ENCODE measurements at regions not wholly inside any gene's neighbourhood (a gene's known extent, or its start where the extent isn't known, plus 50 kb on each side); places are given as distances from the start of the nearest gene placed in this dataset.

DNA sequence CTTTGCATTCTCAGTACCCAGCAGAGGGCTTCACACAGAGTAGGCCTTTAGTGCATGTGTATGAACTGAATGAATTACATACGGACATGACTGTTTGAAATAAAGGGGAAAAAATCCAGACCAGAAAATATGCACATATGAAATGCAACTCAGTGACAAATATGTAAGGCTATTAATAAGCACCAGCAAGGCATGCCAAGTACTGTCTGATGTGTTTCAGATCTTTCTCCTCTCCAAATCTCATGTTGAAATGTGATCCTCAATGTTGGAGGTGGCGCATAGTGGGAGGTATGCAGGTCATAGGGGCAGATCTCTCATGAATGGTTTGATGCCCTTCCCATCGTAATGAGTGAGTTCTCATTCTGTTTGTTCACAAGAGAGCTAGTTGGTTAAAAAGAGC lies 87.3 kb upstream of the TOMM7 start:
- no peak for ATAC-seq

DNA sequence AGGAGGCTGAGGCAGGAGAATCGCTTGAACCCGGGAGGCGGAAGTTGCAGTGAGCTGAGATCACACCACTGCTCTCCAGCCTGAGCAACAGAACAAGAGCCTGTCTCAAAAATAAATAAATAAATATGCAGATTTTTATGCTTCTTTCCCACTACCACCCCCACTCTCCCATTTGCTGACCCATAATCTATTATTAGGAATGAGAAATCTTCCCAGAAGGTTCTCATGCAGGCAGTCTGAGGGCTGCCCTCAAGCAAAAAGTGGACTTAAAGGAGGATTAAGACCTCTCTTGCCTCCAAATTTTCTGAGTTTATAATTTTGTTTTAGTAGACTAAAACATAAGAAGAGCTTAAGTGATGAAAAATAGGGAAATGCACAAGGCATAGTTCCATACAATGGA lies 85.2 kb upstream of the TOMM7 start:
- ATAC-seq, result no peak

DNA sequence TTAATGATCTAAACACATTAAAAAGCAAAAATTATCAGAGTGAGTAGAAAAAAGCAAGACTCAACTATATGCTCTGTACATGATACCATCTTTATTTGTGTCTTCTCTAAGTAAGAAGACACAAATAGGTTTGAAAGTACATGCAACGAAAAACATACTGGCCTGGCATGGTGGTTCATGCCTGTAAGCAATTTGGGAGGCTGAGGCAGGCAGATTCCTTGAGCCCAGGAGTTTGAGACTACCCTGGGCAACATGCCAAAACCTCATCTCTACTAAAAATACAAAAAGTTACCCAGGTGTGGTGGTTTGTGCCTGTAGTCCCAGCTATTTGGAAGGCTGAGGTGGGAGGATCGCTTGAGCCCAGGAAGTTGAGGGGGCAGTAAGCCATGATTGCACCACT lies 78.1 kb upstream of the TOMM7 start:
- no peak for ATAC-seq

DNA sequence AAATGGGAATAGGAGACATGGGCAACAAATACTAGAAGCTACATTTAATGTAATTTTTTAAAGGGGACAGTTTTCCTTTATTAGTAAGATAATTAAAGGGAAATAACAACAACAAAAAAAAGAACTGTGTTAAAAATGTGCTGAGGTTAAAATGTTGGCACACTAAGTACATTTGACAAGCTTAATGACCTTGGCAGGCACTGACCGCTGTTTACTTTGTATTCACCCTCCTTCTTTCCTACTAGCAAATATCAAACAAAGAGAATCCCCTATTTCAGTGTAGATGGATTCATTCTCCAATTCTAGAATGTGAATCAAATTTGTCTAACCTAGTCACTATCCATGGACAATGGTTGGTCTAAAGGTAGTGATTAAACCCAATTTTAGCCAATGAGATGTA lies 77.5 kb upstream of the TOMM7 start:
- no peak for ATAC-seq

DNA sequence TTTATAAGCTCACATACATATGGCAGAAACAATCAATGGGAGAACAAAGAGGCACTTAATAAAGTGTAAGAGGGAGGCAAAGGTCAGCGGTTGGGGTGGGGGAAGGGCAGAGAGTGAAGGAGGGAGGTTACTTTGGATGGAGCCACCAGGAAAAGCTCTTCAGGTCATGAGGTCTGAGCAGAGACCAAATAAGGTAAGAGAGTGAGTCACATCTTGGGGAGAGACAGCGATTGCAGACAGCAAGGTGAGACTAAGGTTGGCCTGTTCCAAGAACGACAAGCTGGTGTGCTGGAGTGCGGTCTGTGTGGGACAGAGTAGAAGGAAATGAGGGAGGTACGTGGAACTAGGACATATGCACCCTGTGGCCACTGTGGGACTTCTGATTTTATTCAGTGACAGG lies 74.3 kb upstream of the TOMM7 start:
- ATAC-seq, result no peak

DNA sequence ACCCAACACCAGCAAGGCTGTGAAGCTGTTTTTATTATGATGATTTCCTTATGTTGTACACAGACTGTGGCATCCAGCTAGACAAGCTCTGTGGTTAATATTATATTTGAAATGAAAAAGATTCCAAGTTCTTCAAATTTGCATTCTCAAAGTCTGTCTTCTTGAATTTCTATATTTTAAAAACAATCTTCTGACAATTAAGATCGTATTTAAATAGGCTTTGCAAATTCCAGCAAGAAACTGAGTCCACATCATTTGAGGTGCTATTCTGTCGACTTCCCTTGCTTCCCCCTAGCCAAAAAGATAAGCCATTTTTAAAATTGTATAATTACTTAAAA lies 73.1 kb upstream of the TOMM7 start:
- no peak for ATAC-seq

DNA sequence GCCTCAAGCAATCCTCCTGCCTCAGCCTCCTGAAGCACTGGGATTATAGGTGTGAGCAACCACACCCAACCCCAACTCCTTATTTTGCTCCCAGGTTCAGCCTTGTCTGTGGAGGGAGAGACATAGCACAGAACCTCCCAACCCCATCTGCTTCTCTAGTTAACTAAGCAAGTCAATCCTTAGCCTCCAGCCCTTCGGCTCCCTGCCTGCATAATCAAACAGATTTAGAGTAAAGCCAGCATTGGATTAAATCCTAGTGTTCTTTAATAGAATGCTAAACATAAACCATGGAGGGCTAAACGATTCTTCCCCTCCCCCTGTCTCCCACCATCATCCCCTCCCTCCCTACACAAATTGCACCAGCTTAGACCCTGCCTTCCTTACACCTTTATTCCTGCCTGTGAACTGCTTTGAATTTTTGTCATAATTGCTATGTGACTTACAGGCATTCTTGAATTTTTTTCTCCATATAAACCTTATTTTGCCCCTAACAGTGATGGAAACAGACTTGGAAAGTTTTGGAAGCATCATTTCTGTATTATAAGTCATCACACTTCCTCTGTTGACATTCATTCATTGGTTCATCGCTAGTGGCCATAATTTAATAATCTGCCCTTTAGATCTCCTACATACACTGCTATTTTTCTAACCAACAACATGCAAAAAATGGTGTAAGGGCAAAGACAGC lies 72.6 kb upstream of the TOMM7 start:
- no peak for ATAC-seq

DNA sequence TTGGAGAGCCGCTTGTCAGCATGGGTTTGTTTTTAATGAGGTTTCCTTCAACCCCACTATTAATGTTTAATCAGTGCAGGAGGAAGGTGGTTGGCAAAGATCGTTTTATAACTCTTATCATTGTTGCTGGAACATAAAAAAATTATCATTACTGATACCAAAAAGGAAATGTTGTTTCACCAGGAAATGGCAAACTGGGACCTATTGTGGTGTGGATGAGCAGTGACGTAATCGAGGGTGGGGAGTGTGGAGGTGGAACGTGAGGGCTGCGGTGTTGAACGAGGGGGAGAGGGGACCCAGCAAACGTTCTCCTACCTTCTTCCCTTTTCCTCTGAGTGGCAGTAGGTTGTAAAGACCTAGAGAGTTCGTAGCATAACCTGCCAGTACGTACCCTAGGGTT lies 71.9 kb upstream of the TOMM7 start:
- ATAC-seq, result no peak

DNA sequence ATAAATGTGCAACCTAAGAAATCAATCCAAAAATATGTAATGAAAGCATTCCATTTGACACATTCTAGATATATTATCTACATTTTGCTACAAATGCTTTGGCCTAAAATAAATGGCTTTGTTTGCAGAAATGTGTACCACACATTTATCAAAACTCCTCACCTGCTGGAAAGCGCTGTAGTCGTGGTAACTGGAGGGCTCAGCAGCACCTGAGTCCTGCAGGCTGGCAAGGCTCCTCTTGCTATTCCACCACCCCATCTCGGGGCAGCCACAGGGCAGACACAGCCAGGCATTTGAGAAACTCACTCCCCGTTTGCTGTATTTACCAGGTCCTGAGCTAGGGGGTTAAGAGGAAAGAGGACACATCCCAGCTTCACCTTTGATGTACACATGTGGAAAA lies 68.1 kb upstream of the TOMM7 start:
- ATAC-seq, result no peak

DNA sequence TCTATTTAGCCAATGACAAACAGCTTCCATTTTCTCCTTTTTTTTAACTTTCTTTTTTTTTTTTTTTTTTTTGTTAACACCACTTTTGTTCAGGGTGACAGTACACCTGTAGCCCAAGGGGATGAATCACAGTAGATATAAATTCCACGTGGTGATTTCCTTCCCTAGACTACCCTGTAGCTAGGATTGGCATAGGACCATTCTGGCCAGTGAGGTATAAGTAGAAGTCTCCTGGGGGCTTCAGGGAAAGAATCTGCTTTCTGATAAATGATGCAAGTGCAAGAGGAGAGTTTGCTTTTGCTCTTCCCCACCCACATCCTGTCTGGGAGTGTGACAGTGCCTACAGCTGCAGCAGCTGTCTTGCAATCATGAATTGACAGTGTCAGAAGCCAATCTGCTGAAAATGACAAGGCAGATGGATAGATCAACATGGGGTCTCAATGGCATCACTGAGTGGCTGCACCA lies 63.2 kb upstream of the TOMM7 start:
- ATAC-seq, result peak; percentile 75 to 76

DNA sequence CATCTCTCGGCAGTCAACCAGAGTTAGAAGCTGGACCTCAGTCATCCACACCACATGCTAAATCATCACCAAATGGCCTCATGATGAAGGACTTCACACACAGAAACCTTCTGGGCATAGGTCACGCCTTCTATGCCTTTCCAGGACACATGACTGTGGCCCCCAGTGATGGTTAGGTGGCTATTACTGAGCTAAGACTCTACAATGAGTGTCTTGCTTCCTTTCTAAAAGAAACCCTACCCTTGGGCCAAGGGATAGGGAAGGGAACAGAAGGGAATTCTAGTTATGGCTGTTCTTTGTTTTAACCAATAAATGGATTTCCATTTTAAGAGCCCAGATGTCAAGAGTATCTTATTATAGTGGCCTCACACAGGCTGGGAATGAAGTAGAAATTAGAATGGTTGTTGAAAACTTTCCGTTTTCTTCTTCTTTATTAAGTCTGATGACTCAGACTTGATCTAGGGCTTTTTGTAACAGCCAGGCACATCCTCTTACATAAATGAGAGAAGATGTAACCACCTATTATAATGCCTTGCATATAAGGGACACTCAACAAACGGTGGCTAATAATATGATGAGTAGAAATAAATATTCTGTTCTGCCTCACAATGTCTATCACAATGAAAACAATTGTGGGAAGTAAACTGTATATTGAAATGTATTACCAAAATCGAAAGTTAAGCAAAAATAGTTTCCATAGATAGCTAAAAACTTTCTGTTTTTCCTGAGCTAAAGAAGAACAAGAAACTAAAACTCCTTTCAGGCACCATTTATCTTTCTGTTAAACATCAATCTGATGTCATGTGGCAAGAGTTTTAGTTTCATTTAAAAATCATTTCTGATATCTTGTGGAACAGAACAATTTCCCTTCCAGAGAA lies 62.5 kb upstream of the TOMM7 start:
- ATAC-seq, result peak; percentile 79 to 81

DNA sequence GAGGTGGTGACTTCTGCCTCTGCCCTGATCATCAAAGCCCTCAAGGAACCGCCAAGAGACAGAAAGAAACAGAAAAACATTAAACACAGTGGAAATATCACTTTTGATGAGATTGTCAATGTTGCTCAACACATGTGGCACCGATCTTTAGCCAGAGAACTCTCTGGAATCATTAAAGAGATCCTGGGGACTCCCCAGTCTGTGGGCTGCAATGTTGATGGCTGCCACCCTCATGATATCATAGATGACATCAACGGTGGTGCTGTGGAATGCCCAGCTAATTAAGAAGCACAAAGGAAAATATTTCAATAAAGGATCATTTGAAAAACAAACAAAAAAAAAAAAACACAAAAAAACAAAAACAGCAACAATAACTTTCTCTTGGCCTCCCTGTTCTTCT lies 59.5 kb upstream of the TOMM7 start:
- no peak for ATAC-seq

DNA sequence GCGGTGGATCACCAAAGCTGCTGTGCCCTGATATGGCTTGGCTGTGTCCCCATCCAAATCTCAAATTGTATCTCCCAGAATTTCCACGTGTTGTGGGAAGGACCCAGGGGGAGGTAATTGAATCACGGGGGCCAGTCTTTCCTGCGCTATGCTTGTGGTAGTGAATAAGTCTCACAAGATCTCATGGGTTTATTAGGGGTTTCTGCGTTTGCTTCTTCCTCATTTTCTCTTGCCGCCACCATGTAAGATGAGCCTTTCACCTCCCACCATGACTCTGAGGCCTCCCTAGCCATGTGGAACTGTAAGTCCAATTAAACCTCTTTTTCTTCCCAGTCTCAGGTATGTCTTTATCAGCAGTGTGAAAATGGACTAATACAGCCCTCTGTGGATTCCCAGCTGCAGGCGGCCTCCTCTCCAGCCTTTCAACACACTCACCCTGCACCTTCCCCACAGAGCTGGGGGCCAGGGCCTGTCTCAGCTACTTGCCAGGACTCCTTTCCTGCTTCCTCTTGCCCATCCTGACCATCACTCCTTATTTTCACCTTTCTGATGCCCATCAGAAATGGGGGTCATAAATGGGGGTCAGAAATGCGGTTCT lies 57.2 kb upstream of the TOMM7 start:
- no peak for ATAC-seq

DNA sequence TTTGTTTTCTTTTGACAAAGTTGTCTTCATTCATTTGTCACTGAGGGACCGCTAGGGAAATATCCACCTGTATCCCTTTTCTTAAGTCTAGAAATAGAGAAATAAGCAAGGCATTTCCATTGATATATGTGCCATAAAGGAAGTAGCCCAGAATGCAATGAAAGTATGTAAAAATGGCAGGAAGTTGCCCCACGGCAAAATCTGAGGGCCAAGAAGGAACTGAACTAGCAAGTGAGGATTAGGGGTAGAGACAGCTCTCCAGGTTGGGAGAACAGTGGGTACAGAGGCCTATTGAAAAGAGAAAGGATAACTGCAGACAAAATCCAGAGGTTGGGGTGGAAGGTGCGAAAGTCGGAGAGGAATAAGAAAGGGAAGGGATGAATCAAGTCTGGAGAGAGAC lies 56.6 kb upstream of the TOMM7 start:
- no peak for ATAC-seq

DNA sequence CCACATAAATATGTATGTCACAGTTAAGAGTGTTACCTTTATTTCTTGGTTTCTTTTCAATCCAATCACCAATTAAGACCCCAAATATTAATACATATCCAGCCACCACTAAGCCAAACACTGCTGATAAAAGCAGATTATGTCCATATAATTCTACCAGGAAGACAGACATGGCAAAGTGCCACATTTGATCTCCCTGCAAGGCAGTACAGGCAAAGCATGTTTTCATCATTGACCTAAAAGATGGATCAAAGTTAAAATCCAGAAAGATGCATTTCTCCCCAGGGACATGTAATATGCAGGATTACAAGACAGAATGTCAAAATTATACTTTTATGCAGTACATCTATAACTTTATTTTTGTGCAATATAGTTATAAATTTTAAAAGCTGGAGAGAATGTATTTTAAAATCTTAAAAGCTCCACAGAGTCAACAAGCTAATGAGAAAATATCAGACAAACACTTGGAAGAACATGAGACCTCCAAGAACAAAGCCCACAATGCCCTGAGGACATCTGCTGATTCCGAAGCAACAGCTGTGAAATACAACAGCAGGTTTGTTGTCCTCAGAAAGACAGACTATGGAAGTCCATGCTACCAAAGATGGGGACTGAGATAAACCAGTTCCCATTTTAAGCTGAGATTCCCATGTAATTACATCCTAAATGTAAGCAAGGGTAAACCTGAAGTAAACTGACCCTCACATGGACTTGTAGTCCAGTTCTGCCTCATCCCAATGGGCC lies 54.5 kb upstream of the TOMM7 start:
- ATAC-seq, result no peak

DNA sequence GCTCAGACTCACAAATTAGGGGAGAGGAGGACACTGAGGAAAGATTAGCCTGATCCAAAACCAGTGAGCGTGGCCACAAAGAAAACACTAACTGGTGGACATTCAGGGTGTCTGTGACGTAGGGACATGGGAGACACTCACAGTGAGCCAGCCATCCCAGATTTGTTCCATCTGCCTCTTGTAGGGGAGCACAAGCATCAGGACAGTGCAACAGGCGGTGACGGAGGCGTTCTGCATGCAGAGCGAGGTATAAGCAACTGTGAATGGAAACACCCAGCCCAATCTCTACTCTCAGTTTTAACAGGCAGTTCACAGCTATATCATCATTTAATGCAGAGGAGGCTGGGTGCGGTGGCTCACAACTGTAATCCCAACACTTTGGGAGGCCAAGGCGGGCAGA lies 52.8 kb upstream of the TOMM7 start:
- no peak for ATAC-seq

DNA sequence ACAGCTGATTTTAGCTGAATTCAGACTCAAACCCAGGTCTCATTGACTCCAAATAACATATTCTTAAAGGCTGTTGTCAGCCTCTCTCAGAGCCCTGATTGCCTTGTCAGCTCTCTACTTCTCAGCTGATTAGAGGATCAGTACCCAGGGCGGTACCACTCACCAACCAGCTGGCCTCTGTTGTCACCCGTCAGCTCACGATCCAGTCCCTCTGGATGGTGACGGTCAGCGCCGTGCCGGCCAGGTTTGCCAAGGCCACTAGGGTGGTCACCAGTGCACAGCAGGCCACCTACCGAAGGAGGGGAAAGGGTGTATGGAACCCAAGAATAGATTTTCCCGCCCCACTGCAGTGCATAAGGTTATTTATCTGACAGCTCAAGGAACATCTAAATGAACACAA lies 52.3 kb upstream of the TOMM7 start:
- ATAC-seq, result no peak
